OCI-LY1 (cell line): ENCODE measurements at regions not wholly inside any gene's neighbourhood (a gene's known extent, or its start where the extent isn't known, plus 50 kb on each side); places are given as distances from the start of the nearest gene placed in this dataset.

Experiments
- EZH2 ChIP-seq: fragments of 200-600 bp; sonication (generic), shearing (Covaris generic); IDR thresholded peaks from 2 replicates; pipeline ENCODE4 v1.8.0; 2017; ENCODE audit warnings: borderline replicate concordance, mixed run types, mild to moderate bottlenecking, antibody characterized with exemption, low read length, moderate library complexity, mixed read lengths
- TF ChIP-seq, protein P1 (sequence below): fragments of 200-600 bp; sonication (generic), shearing (Covaris generic); IDR thresholded peaks from 2 replicates; pipeline ENCODE4 v1.5.1; 2017; ENCODE audit warnings: mild to moderate bottlenecking, antibody characterized with exemption, low read length, moderate library complexity, mixed read lengths

- TF ChIP-seq, protein P1, sequence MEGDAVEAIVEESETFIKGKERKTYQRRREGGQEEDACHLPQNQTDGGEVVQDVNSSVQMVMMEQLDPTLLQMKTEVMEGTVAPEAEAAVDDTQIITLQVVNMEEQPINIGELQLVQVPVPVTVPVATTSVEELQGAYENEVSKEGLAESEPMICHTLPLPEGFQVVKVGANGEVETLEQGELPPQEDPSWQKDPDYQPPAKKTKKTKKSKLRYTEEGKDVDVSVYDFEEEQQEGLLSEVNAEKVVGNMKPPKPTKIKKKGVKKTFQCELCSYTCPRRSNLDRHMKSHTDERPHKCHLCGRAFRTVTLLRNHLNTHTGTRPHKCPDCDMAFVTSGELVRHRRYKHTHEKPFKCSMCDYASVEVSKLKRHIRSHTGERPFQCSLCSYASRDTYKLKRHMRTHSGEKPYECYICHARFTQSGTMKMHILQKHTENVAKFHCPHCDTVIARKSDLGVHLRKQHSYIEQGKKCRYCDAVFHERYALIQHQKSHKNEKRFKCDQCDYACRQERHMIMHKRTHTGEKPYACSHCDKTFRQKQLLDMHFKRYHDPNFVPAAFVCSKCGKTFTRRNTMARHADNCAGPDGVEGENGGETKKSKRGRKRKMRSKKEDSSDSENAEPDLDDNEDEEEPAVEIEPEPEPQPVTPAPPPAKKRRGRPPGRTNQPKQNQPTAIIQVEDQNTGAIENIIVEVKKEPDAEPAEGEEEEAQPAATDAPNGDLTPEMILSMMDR = no peak
- TF ChIP-seq EZH2 = no peak
Observed at GRCh38 chr15:35834216-35834830, 288.4 kb upstream of the DPH6 start.
